NCI-H526 (cell line): ENCODE measurements at regions not wholly inside any gene's neighbourhood (a gene's known extent, or its start where the extent isn't known, plus 50 kb on each side); places are given as distances from the start of the nearest gene placed in this dataset.
"Not testable (repeated sequence)": the region's sequence is repeated elsewhere in the genome, so short reads cannot be mapped to it uniquely, and the experiment has no call there.

ENCODE experiments used
- DNase-seq, 2 experiments: peaks; one replicate each; lab custom pipeline; 2025; lab: John Stamatoyannopoulos, UW

- DNase-seq = no peak
Measured at GRCh38 chr1:100628631-100629081, 90.7 kb downstream of the GPR88 start.

GRCh38 chr1:100629391-100629790 lies 90.2 kb upstream of the VCAM1 start:
- no peak for DNase-seq

GRCh38 chr1:100631015-100631551 lies 88.5 kb upstream of the VCAM1 start:
- DNase-seq = no peak

- no peak for DNase-seq
Measured at GRCh38 chr1:100642826-100643225, 76.7 kb upstream of the VCAM1 start.

GRCh38 chr1:100643471-100644196 lies 75.9 kb upstream of the VCAM1 start:
- DNase-seq = no peak

GRCh38 chr1:100646001-100646400 lies 73.5 kb upstream of the VCAM1 start:
- DNase-seq = no peak

GRCh38 chr1:100649146-100649545 lies 70.4 kb upstream of the VCAM1 start:
- no peak for DNase-seq

- DNase-seq = no peak
Measured at GRCh38 chr1:100657876-100658715, 61.4 kb upstream of the VCAM1 start.

GRCh38 chr1:100658716-100659026 lies 60.9 kb upstream of the VCAM1 start:
- no peak for DNase-seq

GRCh38 chr1:100661176-100661575 lies 58.4 kb upstream of the VCAM1 start:
- no peak for DNase-seq

GRCh38 chr1:100668494-100668893 lies 51.0 kb upstream of the VCAM1 start:
- DNase-seq = not testable (repeated sequence)
